HG02610 (cell line): ENCODE measurements at regions not wholly inside any gene's neighbourhood (a gene's known extent, or its start where the extent isn't known, plus 50 kb on each side); places are given as distances from the start of the nearest gene placed in this dataset.
"Not testable (repeated sequence)": the region's sequence is repeated elsewhere in the genome, so short reads cannot be mapped to it uniquely, and the experiment has no call there.

Experiments used
- ATAC-seq: cut with Tn5 transposase; IDR thresholded peaks from one replicate; pipeline ENCODE4 v1.9.1; 2021; ENCODE audit warnings: mild to moderate bottlenecking, moderate library complexity; ENCODE audit not compliant: unreplicated experiment

- ATAC-seq: no peak
These were observed 330.3 kb downstream of the PCNX1 start for GRCh38 chr14:71237556-71237955.

GRCh38 chr14:71238835-71239234, 331.6 kb downstream of the PCNX1 start:
- no peak for ATAC-seq

GRCh38 chr14:71240171-71240570, 332.9 kb downstream of the PCNX1 start:
- no peak for ATAC-seq

- no peak for ATAC-seq
These were observed 333.7 kb downstream of the PCNX1 start for GRCh38 chr14:71240866-71241520.

- ATAC-seq: no peak
These were observed 335.0 kb downstream of the PCNX1 start for GRCh38 chr14:71242237-71242748.

GRCh38 chr14:71243697-71244096, 336.4 kb downstream of the PCNX1 start:
- no peak for ATAC-seq

- ATAC-seq: no peak
These were observed 337.1 kb downstream of the PCNX1 start for GRCh38 chr14:71244341-71244740.

GRCh38 chr14:71245659-71246361, 338.6 kb downstream of the PCNX1 start:
- ATAC-seq: no peak

- no peak for ATAC-seq
These were observed 339.3 kb downstream of the PCNX1 start for GRCh38 chr14:71246539-71246938.

GRCh38 chr14:71247106-71247505, 339.8 kb downstream of the PCNX1 start:
- ATAC-seq: no peak

GRCh38 chr14:71248194-71248593, 340.9 kb downstream of the PCNX1 start:
- no peak for ATAC-seq

GRCh38 chr14:71250347-71250746, 343.1 kb downstream of the PCNX1 start:
- ATAC-seq: no peak

GRCh38 chr14:71250791-71251190, 343.5 kb downstream of the PCNX1 start:
- ATAC-seq: no peak

- not testable (repeated sequence) for ATAC-seq
These were observed 346.9 kb downstream of the PCNX1 start for GRCh38 chr14:71254091-71254719.

GRCh38 chr14:71261206-71261605, 353.9 kb downstream of the PCNX1 start:
- ATAC-seq: no peak

GRCh38 chr14:71262441-71262840, 355.2 kb downstream of the PCNX1 start:
- no peak for ATAC-seq

- ATAC-seq: no peak
These were observed 357.0 kb downstream of the PCNX1 start for GRCh38 chr14:71264260-71264659.

- peak; percentile 93 for ATAC-seq
These were observed 359.8 kb downstream of the PCNX1 start for GRCh38 chr14:71267007-71267513.

- no peak for ATAC-seq
These were observed 360.4 kb downstream of the PCNX1 start for GRCh38 chr14:71267691-71268090.

GRCh38 chr14:71270111-71270510, 362.9 kb downstream of the PCNX1 start:
- no peak for ATAC-seq

- ATAC-seq: no peak
These were observed 364.1 kb downstream of the PCNX1 start for GRCh38 chr14:71271166-71271945.
